ENCODE measurements at regions not wholly inside any gene's neighbourhood (a gene's known extent, or its start where the extent isn't known, plus 50 kb on each side); places are given as distances from the start of the nearest gene placed in this dataset.
A peak's percentile ranks its signal among the peaks of the same experiment; 100 is the strongest.

- TF ChIP-seq EZH2phosphoT487 (IDR thresholded peaks at IDR 0.05; ENCODE audit: insufficient read depth, low read depth) (no peak), EZH2 (IDR thresholded peaks at IDR 0.05; ENCODE audit: insufficient read depth, poor library complexity, severe bottlenecking) (no peak)
- WGBS, 2 experiments (ENCODE audit: low coverage in 1 of 2, low lambda C conversion rate in 2 of 2, missing lambda C conversion rate in 2 of 2), result 35 to 51% methylated on average over 2 of the region's 2 CpGs
Measured at GRCh38 chr16:26957283-26957859, 109.4 kb upstream of the C16orf82 start.

GRCh38 chr16:26959416-26960009, 107.2 kb upstream of the C16orf82 start:
- H2AFZ ChIP-seq, result no peak overlapping the region
- no peaks in the 10 kb centered on the region for H3K9me2 ChIP-seq (ENCODE audit: insufficient read depth)
- H3K36me3 ChIP-seq (ENCODE audit: low read depth), result no peaks in the 10 kb centered on the region
- no peak overlapping the region for H3K27ac ChIP-seq
- H3K27me3 ChIP-seq (replicated peaks; ENCODE audit: insufficient read depth), result peaks cover 18% of the 10 kb centered on the region
- no peak for DNase-seq
- no peaks in the 10 kb centered on the region for H3F3A ChIP-seq (ENCODE audit: insufficient read depth)
- TF ChIP-seq EZH2 (IDR thresholded peaks at IDR 0.05; ENCODE audit: insufficient read depth, poor library complexity, severe bottlenecking) (no peak), EZH2phosphoT487 (IDR thresholded peaks at IDR 0.05; ENCODE audit: insufficient read depth, low read depth) (no peak)
- H3K79me2 ChIP-seq (ENCODE audit: insufficient read depth), result no peaks in the 10 kb centered on the region
- WGBS, 2 experiments (ENCODE audit: low coverage in 1 of 2, low lambda C conversion rate in 2 of 2, missing lambda C conversion rate in 2 of 2), result 63 to 79% methylated on average over 4 to 5 of the region's 5 CpGs
- in situ Hi-C loops (cut with MboI), result no loop called here
- H3K4me3 ChIP-seq, result no peak overlapping the region
- H3K4me1 ChIP-seq (ENCODE audit: insufficient read depth), result no peaks in the 10 kb centered on the region
- no peak overlapping the region for H3K4me2 ChIP-seq (ENCODE audit: unreplicated experiment)
- H3K9ac ChIP-seq, result no peak overlapping the region
- H4K20me1 ChIP-seq (ENCODE audit: insufficient read depth), result no peaks in the 10 kb centered on the region
- no peaks in the 10 kb centered on the region for H3K9me3 ChIP-seq (ENCODE audit: low read depth)

More at GRCh38 chr16:26957283-26957859, 109.4 kb upstream of the C16orf82 start:
- H3F3A ChIP-seq (ENCODE audit: insufficient read depth), result no peaks in the 10 kb centered on the region
- no peak overlapping the region for H2AFZ ChIP-seq
- no peak overlapping the region for H3K9ac ChIP-seq
- in situ Hi-C loops (cut with MboI), result no loop called here
- no peak overlapping the region for H3K27ac ChIP-seq
- no peaks in the 10 kb centered on the region for H3K36me3 ChIP-seq (ENCODE audit: low read depth)
- H4K20me1 ChIP-seq (ENCODE audit: insufficient read depth), result no peaks in the 10 kb centered on the region
- H3K9me2 ChIP-seq (ENCODE audit: insufficient read depth), result no peaks in the 10 kb centered on the region
- DNase-seq, result no peak
- H3K4me1 ChIP-seq (ENCODE audit: insufficient read depth), result no peaks in the 10 kb centered on the region
- H3K4me3 ChIP-seq, result no peak overlapping the region
- no peaks in the 10 kb centered on the region for H3K79me2 ChIP-seq (ENCODE audit: insufficient read depth)
- no peak overlapping the region for H3K4me2 ChIP-seq (ENCODE audit: unreplicated experiment)
- peaks cover 18% of the 10 kb centered on the region for H3K27me3 ChIP-seq (replicated peaks; ENCODE audit: insufficient read depth)
- no peaks in the 10 kb centered on the region for H3K9me3 ChIP-seq (ENCODE audit: low read depth)

GRCh38 chr16:26961459-26961858, 105.3 kb upstream of the C16orf82 start:
- TF ChIP-seq EZH2phosphoT487 (IDR thresholded peaks at IDR 0.05; ENCODE audit: insufficient read depth, low read depth), result no peak
- TF ChIP-seq EZH2 (IDR thresholded peaks at IDR 0.05; ENCODE audit: insufficient read depth, poor library complexity, severe bottlenecking), result no peak
- in situ Hi-C loops (cut with MboI), result no loop called here
- H3F3A ChIP-seq (ENCODE audit: insufficient read depth), result no peaks in the 10 kb centered on the region
- no peak overlapping the region for H2AFZ ChIP-seq
- H3K4me1 ChIP-seq (ENCODE audit: insufficient read depth), result no peaks in the 10 kb centered on the region
- H3K27me3 ChIP-seq (replicated peaks; ENCODE audit: insufficient read depth), result peaks cover 18% of the 10 kb centered on the region
- H3K4me3 ChIP-seq, result no peak overlapping the region
- H3K79me2 ChIP-seq (ENCODE audit: insufficient read depth), result no peaks in the 10 kb centered on the region
- no peaks in the 10 kb centered on the region for H4K20me1 ChIP-seq (ENCODE audit: insufficient read depth)
- H3K27ac ChIP-seq, result no peak overlapping the region
- H3K36me3 ChIP-seq (ENCODE audit: low read depth), result no peaks in the 10 kb centered on the region
- H3K4me2 ChIP-seq (ENCODE audit: unreplicated experiment), result no peak overlapping the region
- H3K9me2 ChIP-seq (ENCODE audit: insufficient read depth), result no peaks in the 10 kb centered on the region
- no peak overlapping the region for H3K9ac ChIP-seq
- H3K9me3 ChIP-seq (ENCODE audit: low read depth), result no peaks in the 10 kb centered on the region
- DNase-seq, result no peak

DNA sequence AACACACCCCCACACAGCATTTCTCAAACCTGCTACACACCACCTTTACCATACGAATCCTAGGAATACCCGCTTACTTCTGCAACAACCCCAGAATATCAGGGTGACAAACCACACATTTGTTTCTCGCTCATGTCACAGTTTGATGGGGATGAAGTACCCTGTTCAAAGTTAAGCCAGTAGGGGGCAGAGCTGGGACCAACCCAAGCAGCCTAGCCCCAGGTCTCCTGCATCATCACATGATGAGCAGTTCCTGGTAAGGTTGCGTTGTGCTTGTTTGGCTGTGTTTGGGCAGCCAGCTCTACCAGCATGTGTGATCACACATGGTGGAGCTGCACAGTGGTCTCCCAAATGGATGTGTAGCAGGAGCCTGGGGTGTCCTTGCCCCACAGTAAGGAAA, 103.6 kb upstream of the C16orf82 start:
- no peak overlapping the region for H2AFZ ChIP-seq

More for the DNA sequence above, 103.6 kb upstream of the C16orf82 start:
- Histone ChIP-seq H3K79me2 (ENCODE audit: insufficient read depth) (no peaks in the 10 kb centered on the region), H3K27me3 (replicated peaks; ENCODE audit: insufficient read depth) (peaks cover 18% of the 10 kb centered on the region), H3K9me2 (ENCODE audit: insufficient read depth) (no peaks in the 10 kb centered on the region), H3K4me3 (no peak overlapping the region), H3K36me3 (ENCODE audit: low read depth) (no peaks in the 10 kb centered on the region), H3K9ac (no peak overlapping the region), H4K20me1 (ENCODE audit: insufficient read depth) (no peaks in the 10 kb centered on the region), H3F3A (ENCODE audit: insufficient read depth) (no peaks in the 10 kb centered on the region), H3K4me2 (ENCODE audit: unreplicated experiment) (no peak overlapping the region), H3K9me3 (ENCODE audit: low read depth) (no peaks in the 10 kb centered on the region), H3K4me1 (ENCODE audit: insufficient read depth) (no peaks in the 10 kb centered on the region), H3K27ac (no peak overlapping the region)
- WGBS, 2 experiments (ENCODE audit: low coverage in 1 of 2, low lambda C conversion rate in 2 of 2, missing lambda C conversion rate in 2 of 2), result 38 to 41% methylated on average over 4 of the region's 4 CpGs
- TF ChIP-seq EZH2phosphoT487 (IDR thresholded peaks at IDR 0.05; ENCODE audit: insufficient read depth, low read depth) (no peak), EZH2 (IDR thresholded peaks at IDR 0.05; ENCODE audit: insufficient read depth, poor library complexity, severe bottlenecking) (no peak)
- DNase-seq, result peak; percentile 53
- in situ Hi-C loops (cut with MboI), result no loop called here
